SK-N-SH (cell line): ENCODE measurements at regions not wholly inside any gene's neighbourhood (a gene's known extent, or its start where the extent isn't known, plus 50 kb on each side); places are given as distances from the start of the nearest gene placed in this dataset.

ENCODE experiments used
- CTCF ChIA-PET: fragments of 300-600, 350-600 bp; formaldehyde crosslinking; extraction: SDS; loops from one replicate; lab custom pipeline; 2021; lab: Yijun Ruan, JAX
- POLR2A ChIA-PET: fragments of 350-600 bp; sonication (Branson Sonifier 250); formaldehyde crosslinking; extraction: SDS; loops from one replicate; lab custom pipeline; 2020; ENCODE audit warnings: antibody characterized with exemption, inconsistent platforms; lab: Yijun Ruan, JAX
- DNase-seq: peaks from one replicate; pipeline ENCODE4 v3.0.0; 2012
- H2AFZ ChIP-seq: fragments of 200-600 bp; sonication (generic); 2 replicates; pipeline ENCODE4 v1.8.1; 2016; ENCODE audit warnings: antibody characterized with exemption, mild to moderate bottlenecking, low read depth
- H3F3A ChIP-seq: fragments of 200-600 bp; sonication (generic); replicated peaks from 2 replicates; pipeline ENCODE3; 2016; ENCODE audit warnings: antibody characterized with exemption, mild to moderate bottlenecking; ENCODE audit not compliant: insufficient read depth
- H3K27ac ChIP-seq, 2 experiments: fragments of 200-500 bp in 1 of 2; fragments of 200-600 bp in 1 of 2; sonication (Bioruptor generic) in 1 of 2; sonication (generic), shearing (Covaris generic) in 1 of 2; 2 replicates each; pipeline versions ENCODE4 v1.5.1 to v1.6.1; 2014 to 2016; ENCODE audit warnings: low read depth in 2 of 2, inconsistent platforms in 1 of 2, low read length in 1 of 2, mild to moderate bottlenecking in 1 of 2, mixed read lengths in 1 of 2
- H3K27me3 ChIP-seq: fragments of 200-600 bp; sonication (generic), shearing (Covaris generic); 2 replicates; pipeline ENCODE4 v1.6.1; 2016; ENCODE audit warnings: mixed run types; ENCODE audit not compliant: insufficient read depth
- H3K36me3 ChIP-seq, 2 experiments: fragments of 200-500 bp in 1 of 2; fragments of 200-600 bp in 1 of 2; sonication (Bioruptor generic) in 1 of 2; sonication (generic) in 1 of 2; replicated peaks in 1 of 2; 2 replicates each; pipeline versions ENCODE3 to v1.5.1; 2014 to 2016; ENCODE audit warnings: low read length in 1 of 2, mild to moderate bottlenecking in 1 of 2; ENCODE audit not compliant: insufficient read depth in 2 of 2, control insufficient read depth in 1 of 2
- H3K4me1 ChIP-seq, 2 experiments: fragments of 200-500 bp in 1 of 2; fragments of 200-600 bp in 1 of 2; sonication (Bioruptor generic) in 1 of 2; sonication (generic), shearing (Covaris generic) in 1 of 2; 2 replicates each; pipeline versions ENCODE4 v1.5.1 to v1.6.1; 2014 to 2016; ENCODE audit warnings: low read depth in 1 of 2, low read length in 1 of 2, mixed run types in 1 of 2; ENCODE audit not compliant: insufficient read depth in 2 of 2, control insufficient read depth in 1 of 2
- H3K4me2 ChIP-seq: fragments of 200-600 bp; sonication (generic), shearing (Covaris generic); 2 replicates; pipeline ENCODE4 v1.6.1; 2017; ENCODE audit warnings: mixed run types
- H3K4me3 ChIP-seq, 2 experiments: fragments of 200-500 bp in 1 of 2; fragments of 200-600 bp in 1 of 2; sonication (Bioruptor generic) in 1 of 2; sonication (generic), shearing (Covaris generic) in 1 of 2; 2 replicates each; pipeline versions ENCODE4 v1.5.1 to v1.8.1; 2014 to 2016; ENCODE audit warnings: low read depth in 2 of 2, inconsistent platforms in 1 of 2, low read length in 1 of 2, mild to moderate bottlenecking in 1 of 2, mixed read lengths in 1 of 2, moderate library complexity in 1 of 2
- H3K79me2 ChIP-seq: fragments of 200-600 bp; sonication (generic); 2 replicates; pipeline ENCODE4 v1.8.1; 2017; ENCODE audit warnings: mild to moderate bottlenecking; ENCODE audit not compliant: insufficient read depth
- H3K9ac ChIP-seq: fragments of 200-600 bp; sonication (generic); 2 replicates; pipeline ENCODE4 v1.6.1; 2017; ENCODE audit warnings: mixed run types
- H3K9me2 ChIP-seq: fragments of 200-600 bp; sonication (generic); 2 replicates; pipeline ENCODE4 v1.6.1; 2017; ENCODE audit warnings: mixed run types
- H3K9me3 ChIP-seq: fragments of 200-600 bp; sonication (generic); 2 replicates; pipeline ENCODE4 v1.6.1; 2017; ENCODE audit warnings: mixed run types, mild to moderate bottlenecking, moderate library complexity
- H4K20me1 ChIP-seq: fragments of 200-600 bp; sonication (generic); 2 replicates; pipeline ENCODE4 v1.6.1; 2017; ENCODE audit warnings: mild to moderate bottlenecking, mixed run types; ENCODE audit not compliant: insufficient read depth
- ELF1 ChIP-seq: IDR thresholded peaks from 2 replicates; pipeline ENCODE4 v1.4.0; 2012
- EP300 ChIP-seq, 2 experiments: IDR thresholded peaks; 2 replicates each; pipeline versions ENCODE4 v1.4.0 to v1.6.1; 2012; ENCODE audit warnings: borderline replicate concordance in 1 of 2, low read depth in 1 of 2, low read length in 1 of 2
- FOSL2 ChIP-seq: IDR thresholded peaks from 2 replicates; pipeline ENCODE4 v1.4.0; 2012; ENCODE audit warnings: low read depth, mild to moderate bottlenecking, moderate library complexity, borderline replicate concordance
- FOXM1 ChIP-seq: IDR thresholded peaks from 2 replicates; pipeline ENCODE4 v1.4.0; 2012; ENCODE audit warnings: low read depth, mild to moderate bottlenecking
- GATA2 ChIP-seq: sonication (generic); formaldehyde crosslinking; IDR thresholded peaks from 2 replicates; pipeline ENCODE4 v1.5.0; 2020; ENCODE audit warnings: mild to moderate bottlenecking, missing genetic modification reagents
- IRF3 ChIP-seq: fragments of 150-350 bp; IDR thresholded peaks from 2 replicates; pipeline ENCODE4 v1.6.1; 2016; ENCODE audit warnings: mild to moderate bottlenecking, low read depth, low read length
- MEF2A ChIP-seq: IDR thresholded peaks from 2 replicates; pipeline ENCODE4 v1.4.0; 2012; ENCODE audit warnings: low read depth, borderline replicate concordance
- MXI1 ChIP-seq: IDR thresholded peaks from 2 replicates; pipeline ENCODE4 v1.6.1; 2012; ENCODE audit warnings: mild to moderate bottlenecking, low read depth, low read length, improper control_type of control experiment
- RAD21 ChIP-seq: IDR thresholded peaks from 2 replicates; pipeline ENCODE4 v1.6.1; 2012; ENCODE audit warnings: mild to moderate bottlenecking, low read length
- RCOR1 ChIP-seq: fragments of 150-350 bp; IDR thresholded peaks from 2 replicates; pipeline ENCODE4 v1.6.1; 2017; ENCODE audit warnings: antibody characterized with exemption, low read length
- REST ChIP-seq: IDR thresholded peaks from 2 replicates; pipeline ENCODE4 v1.6.1; 2012; ENCODE audit warnings: mild to moderate bottlenecking, low read depth, low read length, moderate library complexity
- RFX5 ChIP-seq: IDR thresholded peaks from 2 replicates; pipeline ENCODE4 v1.6.1; 2012; ENCODE audit warnings: mild to moderate bottlenecking, improper control_type of control experiment, low read length
- RXRA ChIP-seq: IDR thresholded peaks from 2 replicates; pipeline ENCODE4 v1.4.0; 2012; ENCODE audit warnings: low read depth, mild to moderate bottlenecking, borderline replicate concordance
- SIN3A ChIP-seq: IDR thresholded peaks from 2 replicates; pipeline ENCODE4 v1.6.1; 2012; ENCODE audit warnings: low read depth, mild to moderate bottlenecking, low read length, moderate library complexity, borderline replicate concordance
- SMC3 ChIP-seq: IDR thresholded peaks from 2 replicates; pipeline ENCODE4 v1.6.1; 2012; ENCODE audit warnings: low read depth, low read length, improper control_type of control experiment
- TAF1 ChIP-seq: IDR thresholded peaks from 2 replicates; pipeline ENCODE4 v1.6.1; 2012; ENCODE audit warnings: low read depth, mild to moderate bottlenecking, low read length, moderate library complexity, borderline replicate concordance
- USF1 ChIP-seq: IDR thresholded peaks from 2 replicates; pipeline ENCODE4 v1.4.0; 2012; ENCODE audit warnings: low read depth, borderline replicate concordance
- YY1 ChIP-seq: IDR thresholded peaks from 2 replicates; pipeline ENCODE4 v1.4.0; 2012; ENCODE audit warnings: low read depth, mild to moderate bottlenecking
- WGBS: methylation state at CpG from one replicate; pipeline ENCODE4 v1.1.6; 2017; ENCODE audit warnings: low lambda C conversion rate; 5-methylcytosine and 5-hydroxymethylcytosine counted together
- TF ChIP-seq, protein P1 (sequence below): fragments of 200-600 bp; sonication (generic); IDR thresholded peaks from 2 replicates; pipeline ENCODE4 v1.6.1; 2017; ENCODE audit warnings: antibody characterized with exemption, mild to moderate bottlenecking, moderate library complexity
- TF ChIP-seq, protein P2 (sequence below): IDR thresholded peaks from 2 replicates; pipeline ENCODE4 v1.4.0; 2012; ENCODE audit warnings: low read depth, borderline replicate concordance

- no peak for TF ChIP-seq MXI1
- no peak for TF ChIP-seq ELF1
- no peak for TF ChIP-seq IRF3
- TF ChIP-seq RAD21 = no peak
Measured at GRCh38 chr4:24363751-24364150, 220.6 kb downstream of the DHX15 start (continued).

GRCh38 chr4:24352112-24352511, 232.2 kb downstream of the DHX15 start:
- ChIA-PET CTCF (no interaction called here), POLR2A (no interaction called here)
- H3K4me1 ChIP-seq = no peaks in the 10 kb centered on the region
- no peak overlapping the region for H2AFZ ChIP-seq
- WGBS = 2% methylated on average over 4 of the region's 4 CpGs
- no peak overlapping the region for H3K27ac ChIP-seq
- no peaks in the 10 kb centered on the region for H3K9me3 ChIP-seq
- no peak overlapping the region for H3K4me2 ChIP-seq
- no peaks in the 10 kb centered on the region; the same call in 1 of the 2 replicates for H3K27me3 ChIP-seq
- no peak for TF ChIP-seq FOSL2
- no peak for TF ChIP-seq EP300 (IDR thresholded peaks at IDR 0.05; ENCODE audit: borderline replicate concordance in 1 of 2, low read depth in 1 of 2, low read length in 1 of 2)
- no peak for TF ChIP-seq RCOR1
- no peak for TF ChIP-seq TAF1
- TF ChIP-seq, protein P1, sequence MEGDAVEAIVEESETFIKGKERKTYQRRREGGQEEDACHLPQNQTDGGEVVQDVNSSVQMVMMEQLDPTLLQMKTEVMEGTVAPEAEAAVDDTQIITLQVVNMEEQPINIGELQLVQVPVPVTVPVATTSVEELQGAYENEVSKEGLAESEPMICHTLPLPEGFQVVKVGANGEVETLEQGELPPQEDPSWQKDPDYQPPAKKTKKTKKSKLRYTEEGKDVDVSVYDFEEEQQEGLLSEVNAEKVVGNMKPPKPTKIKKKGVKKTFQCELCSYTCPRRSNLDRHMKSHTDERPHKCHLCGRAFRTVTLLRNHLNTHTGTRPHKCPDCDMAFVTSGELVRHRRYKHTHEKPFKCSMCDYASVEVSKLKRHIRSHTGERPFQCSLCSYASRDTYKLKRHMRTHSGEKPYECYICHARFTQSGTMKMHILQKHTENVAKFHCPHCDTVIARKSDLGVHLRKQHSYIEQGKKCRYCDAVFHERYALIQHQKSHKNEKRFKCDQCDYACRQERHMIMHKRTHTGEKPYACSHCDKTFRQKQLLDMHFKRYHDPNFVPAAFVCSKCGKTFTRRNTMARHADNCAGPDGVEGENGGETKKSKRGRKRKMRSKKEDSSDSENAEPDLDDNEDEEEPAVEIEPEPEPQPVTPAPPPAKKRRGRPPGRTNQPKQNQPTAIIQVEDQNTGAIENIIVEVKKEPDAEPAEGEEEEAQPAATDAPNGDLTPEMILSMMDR = no peak
- no peak for TF ChIP-seq SMC3
- no peak for TF ChIP-seq RFX5
- no peak for TF ChIP-seq IRF3
- no peak for TF ChIP-seq GATA2
- no peak for TF ChIP-seq FOXM1
- TF ChIP-seq USF1 = no peak
- no peak for TF ChIP-seq MXI1
- TF ChIP-seq SIN3A = no peak
- TF ChIP-seq MEF2A = no peak
- TF ChIP-seq, protein P2, sequence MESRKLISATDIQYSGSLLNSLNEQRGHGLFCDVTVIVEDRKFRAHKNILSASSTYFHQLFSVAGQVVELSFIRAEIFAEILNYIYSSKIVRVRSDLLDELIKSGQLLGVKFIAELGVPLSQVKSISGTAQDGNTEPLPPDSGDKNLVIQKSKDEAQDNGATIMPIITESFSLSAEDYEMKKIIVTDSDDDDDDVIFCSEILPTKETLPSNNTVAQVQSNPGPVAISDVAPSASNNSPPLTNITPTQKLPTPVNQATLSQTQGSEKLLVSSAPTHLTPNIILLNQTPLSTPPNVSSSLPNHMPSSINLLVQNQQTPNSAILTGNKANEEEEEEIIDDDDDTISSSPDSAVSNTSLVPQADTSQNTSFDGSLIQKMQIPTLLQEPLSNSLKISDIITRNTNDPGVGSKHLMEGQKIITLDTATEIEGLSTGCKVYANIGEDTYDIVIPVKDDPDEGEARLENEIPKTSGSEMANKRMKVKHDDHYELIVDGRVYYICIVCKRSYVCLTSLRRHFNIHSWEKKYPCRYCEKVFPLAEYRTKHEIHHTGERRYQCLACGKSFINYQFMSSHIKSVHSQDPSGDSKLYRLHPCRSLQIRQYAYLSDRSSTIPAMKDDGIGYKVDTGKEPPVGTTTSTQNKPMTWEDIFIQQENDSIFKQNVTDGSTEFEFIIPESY = no peak
- no peak for TF ChIP-seq RXRA
- no peak for TF ChIP-seq REST
- TF ChIP-seq YY1 = no peak
- H4K20me1 ChIP-seq = no peaks in the 10 kb centered on the region
- H3K79me2 ChIP-seq = no peaks in the 10 kb centered on the region
- DNase-seq = no peak
- H3K4me3 ChIP-seq = no peak overlapping the region
- H3K9ac ChIP-seq = no peak overlapping the region
- H3K36me3 ChIP-seq = no peaks in the 10 kb centered on the region
- H3K9me2 ChIP-seq = no peaks in the 10 kb centered on the region
- no peaks in the 10 kb centered on the region for H3F3A ChIP-seq
